GM18909 (cell line): ENCODE measurements at regions not wholly inside any gene's neighbourhood (a gene's known extent, or its start where the extent isn't known, plus 50 kb on each side); places are given as distances from the start of the nearest gene placed in this dataset.
A peak's percentile ranks its signal among the peaks of the same experiment; 100 is the strongest.
"Not testable (repeated sequence)": the region's sequence is repeated elsewhere in the genome, so short reads cannot be mapped to it uniquely, and the experiment has no call there.

Experiments
- ATAC-seq: cut with Tn5 transposase; IDR thresholded peaks from one replicate; pipeline ENCODE4 v1.9.1; 2021; ENCODE audit warnings: mild to moderate bottlenecking; ENCODE audit not compliant: unreplicated experiment, poor library complexity

DNA sequence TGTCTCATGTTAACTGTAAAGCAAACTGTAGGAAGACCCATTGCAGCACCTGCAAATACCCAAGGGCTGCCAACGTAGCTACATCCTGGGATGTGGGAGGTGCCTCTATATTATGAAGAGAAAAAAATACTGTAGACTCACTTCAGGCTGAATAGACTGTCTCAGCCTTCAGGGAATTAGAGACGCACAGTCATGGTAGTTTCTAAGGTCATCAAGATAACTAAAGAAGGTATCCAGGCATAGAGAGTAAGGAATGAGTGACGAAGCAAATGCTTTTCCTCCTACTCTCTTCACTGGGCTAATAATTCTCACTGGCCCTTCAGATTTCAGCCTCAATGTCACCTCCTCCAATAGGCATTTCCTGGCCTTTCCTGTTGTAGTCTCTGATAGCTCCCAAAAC lies 121.6 kb upstream of the ECI2 start:
- ATAC-seq, result no peak

GRCh38 chr6:4253604-4254231 lies 118.3 kb upstream of the ECI2 start:
- no peak for ATAC-seq

DNA sequence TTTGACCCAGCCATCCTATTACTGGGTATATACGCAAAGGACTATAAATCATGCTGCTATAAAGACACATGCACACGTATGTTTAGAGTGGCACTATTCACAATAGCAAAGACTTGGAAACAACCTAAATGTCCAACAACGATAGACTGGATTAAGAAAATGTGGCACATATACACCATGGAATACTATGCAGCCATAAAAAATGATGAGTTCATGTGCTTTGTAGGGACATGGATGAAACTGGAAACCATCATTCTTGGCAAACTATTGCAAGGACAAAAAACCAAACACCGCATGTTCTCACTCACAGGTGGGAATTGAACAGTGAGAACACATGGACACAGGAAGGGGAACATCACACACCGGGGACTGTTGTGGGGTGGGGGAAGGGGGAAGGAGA lies 117.1 kb upstream of the ECI2 start:
- ATAC-seq, result not testable (repeated sequence)

GRCh38 chr6:4250645-4251044 lies 115.3 kb upstream of the ECI2 start:
- ATAC-seq, result no peak

GRCh38 chr6:4243832-4244231 lies 108.5 kb upstream of the ECI2 start:
- not testable (repeated sequence) for ATAC-seq

- ATAC-seq, result no peak
These were observed 107.9 kb upstream of the ECI2 start for GRCh38 chr6:4243237-4243636.

GRCh38 chr6:4242601-4243000 lies 107.2 kb upstream of the ECI2 start:
- no peak for ATAC-seq

DNA sequence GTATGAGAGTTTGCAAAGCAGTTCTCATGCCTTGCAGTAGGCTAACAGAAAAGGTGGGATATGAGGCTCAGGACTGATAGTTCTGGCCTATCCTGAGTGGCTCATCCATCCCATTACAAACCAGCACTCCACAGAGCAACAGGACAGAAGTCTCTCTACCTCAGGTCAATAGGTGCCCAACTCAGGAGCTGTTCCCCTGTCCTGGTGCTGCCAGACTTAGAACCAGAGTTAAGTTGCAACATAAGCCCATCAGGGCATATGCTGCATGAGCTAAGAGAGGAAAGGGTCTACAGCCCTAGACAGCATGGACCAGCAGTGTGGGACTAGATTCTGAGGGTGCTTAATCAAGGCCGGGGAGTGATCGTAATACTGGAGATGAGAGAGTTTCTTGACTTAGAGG lies 104.8 kb upstream of the ECI2 start:
- ATAC-seq, result no peak

DNA sequence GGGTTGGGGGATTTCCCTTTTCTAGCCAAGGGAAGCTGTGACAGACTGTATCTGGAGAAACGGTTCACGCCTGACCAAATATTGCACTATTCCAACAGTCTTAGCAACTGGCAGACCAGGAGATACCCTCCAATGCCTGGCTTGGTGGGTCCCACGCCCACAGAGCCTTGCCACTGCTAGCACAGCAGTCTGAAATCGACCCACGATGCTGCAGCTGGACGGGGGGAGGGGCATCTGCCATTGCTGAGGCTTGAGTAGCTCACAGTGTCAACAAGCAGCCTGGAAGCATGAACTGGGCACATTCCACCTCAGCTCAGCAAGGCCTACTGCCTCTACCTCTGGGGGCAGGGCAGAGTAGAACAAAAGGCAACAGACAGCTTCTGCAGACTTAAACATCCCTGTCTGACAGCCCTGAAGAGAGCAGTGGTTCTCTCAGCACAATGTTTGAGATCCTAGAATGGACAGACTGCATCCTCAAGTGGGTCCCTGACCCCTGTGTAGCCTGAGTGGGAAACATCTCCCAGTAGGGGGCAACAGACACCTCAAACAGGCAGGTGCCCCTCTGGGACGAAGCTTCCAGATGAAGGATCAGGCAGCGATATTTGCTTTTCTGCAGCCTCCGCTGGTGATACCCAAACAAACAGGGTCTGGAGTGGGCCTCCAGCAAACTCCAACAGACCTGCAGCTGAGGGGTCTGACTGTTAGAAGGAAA lies 89.9 kb upstream of the ECI2 start:
- no peak for ATAC-seq

DNA sequence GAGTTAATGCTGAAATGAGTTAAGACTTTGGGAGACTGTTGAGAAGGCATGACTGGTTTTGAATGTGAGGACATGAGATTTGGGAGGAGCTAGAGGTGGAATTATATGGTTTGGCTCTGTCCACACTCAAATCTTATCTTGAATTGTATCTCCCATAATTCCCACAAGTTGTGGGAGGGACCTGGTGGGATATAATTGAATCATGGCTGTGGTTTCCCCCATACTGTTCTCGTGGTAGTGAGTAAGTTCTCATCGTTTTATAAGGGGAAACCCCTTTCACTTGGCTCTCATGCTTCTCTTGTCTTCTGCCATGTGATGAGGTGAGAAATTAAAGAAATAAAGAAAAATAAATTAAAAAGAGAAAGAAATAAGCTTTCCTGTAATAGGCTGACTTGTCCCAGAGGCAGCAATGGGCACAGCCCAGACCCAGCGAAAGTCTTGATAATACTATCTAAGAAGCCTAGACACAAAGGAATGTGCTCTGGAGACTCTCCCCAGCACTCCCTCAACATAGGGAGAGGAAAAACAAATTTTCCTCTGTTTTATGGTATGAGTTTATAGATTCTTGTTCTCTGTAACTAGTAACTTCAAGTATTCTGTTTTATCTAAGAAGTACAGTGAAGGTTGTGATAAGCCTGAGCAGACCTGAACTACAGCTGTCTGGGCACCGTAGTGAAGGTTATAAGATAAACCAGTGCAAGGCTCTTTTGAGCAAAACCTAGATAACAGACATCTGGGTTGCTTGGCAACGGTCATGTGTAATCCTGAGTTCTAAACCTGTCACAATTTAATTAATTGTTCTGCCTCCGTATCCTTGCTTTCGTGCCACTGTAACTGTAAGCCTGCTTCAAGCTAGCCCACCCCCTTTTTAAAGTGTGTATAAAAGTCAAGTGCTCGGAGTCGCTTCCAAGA lies 88.9 kb upstream of the ECI2 start:
- no peak for ATAC-seq

- no peak for ATAC-seq
These were observed 85.2 kb upstream of the ECI2 start for GRCh38 chr6:4220558-4220957.

DNA sequence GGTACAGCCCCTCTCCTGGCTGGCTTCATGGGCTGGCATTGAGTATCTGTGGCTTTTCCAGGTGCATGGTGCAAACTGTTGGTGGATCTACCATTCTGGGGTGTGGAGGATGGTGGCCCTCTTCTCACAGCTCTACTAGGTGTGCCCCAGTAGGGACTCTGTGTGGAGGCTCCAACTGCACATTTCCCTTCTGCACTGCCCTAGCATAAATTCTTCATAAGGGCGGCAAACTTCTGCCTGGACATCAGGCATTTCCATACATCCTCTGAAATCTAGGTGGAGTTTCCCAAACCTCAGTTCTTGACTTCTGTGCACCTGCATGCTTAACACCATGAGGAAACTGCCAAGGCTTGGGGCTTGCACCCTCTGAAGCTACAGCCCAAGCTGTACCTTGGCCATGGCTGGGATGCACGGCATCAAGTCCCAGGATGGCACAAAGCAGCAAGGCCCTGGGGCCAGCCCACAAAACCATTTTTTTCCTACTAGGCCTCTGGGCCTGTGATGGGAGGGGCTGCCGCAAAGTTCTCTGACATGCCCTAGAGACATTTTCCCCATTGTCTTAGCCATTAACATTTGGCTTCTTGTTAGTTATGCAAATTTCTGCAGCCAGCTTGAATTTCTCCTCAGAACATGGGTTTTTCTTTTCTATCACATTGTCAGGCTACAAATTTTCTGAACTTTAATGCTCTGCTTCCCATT lies 83.4 kb upstream of the ECI2 start:
- not testable (repeated sequence) for ATAC-seq

DNA sequence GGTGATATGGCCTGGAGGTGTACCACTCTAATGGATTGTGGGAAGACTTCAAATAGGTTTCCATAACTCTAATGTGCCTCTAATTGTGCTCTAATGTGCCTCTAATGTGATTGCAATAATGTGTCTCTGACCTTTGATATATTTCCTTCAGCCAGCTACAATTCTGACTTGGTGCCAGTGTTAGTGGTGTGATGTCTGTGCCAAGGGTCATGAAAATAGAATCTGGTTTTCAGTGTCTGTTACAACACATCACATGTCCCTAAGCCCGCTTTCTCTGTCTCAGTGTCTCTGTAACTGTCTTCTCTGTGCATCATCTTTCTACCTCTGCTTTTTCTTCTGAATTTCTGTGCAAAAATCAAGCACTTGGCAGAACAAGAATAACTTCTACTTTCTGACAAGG lies 77.2 kb upstream of the ECI2 start:
- no peak for ATAC-seq

DNA sequence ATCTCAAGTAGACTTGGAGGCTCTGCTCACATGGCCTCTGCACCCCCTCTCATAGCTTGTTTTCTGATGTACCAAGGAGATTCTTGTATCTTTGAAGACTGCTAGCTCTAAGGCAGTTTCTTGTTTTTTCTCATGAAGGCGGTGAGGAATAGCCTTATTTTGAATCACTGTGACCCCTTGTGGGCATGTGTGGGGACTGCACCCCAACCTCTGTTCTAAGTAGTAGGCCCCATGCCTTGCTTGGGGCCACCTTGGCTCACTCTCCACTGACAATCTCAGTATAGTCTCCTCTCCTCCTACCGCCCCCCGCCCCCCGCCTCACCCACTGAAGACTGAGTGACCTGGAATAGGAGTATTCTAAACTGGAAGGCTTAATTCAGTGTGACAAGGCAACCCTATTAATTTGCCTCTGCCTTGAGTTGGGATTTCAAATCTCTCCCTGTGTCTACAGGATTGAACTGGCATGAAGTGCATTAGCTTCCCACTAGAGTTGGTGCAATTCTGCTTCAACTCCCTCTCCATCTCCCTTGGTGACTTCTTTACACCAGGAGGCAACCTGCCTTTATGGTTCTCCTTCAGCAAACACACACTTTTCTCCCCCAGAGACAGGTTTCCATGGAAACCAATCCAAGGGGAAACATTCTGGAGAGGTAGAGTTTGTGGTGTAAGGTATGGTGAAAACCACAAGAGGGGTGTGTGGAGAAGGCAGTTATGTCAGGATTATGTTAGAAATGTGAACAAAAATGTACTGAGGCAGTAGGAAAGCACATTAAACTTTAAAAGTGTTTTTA lies 75.4 kb upstream of the ECI2 start:
- ATAC-seq, result peak; percentile 65

DNA sequence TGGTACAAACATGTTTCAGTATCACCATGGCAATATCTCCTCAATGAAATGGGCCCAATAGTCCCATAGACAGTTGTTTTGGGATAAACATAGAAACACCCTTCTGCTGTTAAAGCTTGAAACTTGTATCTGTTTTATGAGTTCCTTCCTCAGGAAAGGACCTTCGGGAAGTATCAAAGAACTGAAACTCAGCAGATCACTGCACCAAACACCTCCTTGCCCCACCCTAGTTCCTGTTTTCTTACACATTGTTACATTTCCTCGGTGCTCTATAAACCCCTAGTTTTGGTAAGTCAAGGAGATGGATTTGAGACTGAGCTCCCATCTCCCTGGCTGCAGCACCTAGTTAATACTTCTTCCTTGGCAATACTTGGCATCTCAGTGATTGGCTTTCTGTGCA lies 73.8 kb upstream of the ECI2 start:
- no peak for ATAC-seq

GRCh38 chr6:4208158-4208557 lies 72.8 kb upstream of the ECI2 start:
- ATAC-seq, result no peak

DNA sequence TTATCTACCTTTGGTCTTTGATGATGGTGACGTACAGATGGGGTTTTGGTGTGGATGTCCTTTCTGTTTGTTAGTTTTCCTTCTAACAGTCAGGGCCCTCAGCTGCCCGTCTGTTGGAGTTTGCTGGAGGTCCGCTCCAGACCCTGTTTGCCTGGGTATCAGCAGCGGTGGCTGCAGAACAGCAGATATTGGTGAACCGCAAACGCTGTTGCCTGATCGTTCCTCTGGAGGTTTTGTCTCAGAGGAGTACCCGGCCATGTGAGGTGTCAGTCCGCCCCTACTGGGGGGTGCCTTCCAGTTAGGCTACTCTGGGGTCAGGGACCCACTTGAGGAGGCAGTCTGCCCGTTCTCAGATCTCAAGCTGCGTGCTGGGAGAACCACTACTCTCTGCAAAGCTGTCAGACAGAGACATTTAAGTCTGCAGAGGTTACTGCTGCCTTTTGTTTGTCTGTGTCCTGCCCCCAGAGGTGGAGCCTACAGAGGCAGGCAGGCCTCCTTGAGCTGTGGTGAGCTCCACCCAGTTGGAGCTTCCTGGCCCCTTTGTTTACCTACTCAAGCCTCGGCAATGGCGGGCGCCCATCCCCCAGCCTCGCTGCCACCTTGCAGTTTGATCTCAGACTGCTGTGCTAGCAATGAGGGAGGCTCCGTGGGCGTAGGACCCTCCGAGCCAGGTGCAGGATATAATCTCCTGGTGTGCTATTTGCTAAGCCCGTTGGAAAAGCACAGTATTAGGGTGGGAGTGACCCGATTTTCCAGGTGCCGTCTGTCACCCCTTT lies 68.5 kb upstream of the ECI2 start:
- not testable (repeated sequence) for ATAC-seq

GRCh38 chr6:4192627-4193026 lies 57.3 kb upstream of the ECI2 start:
- ATAC-seq, result no peak

- ATAC-seq, result no peak
These were observed 56.8 kb upstream of the ECI2 start for GRCh38 chr6:4192173-4192572.
